Middle frontal gyrus (tissue), 1 donor: ENCODE measurements at regions not wholly inside any gene's neighbourhood (a gene's known extent, or its start where the extent isn't known, plus 50 kb on each side); places are given as distances from the start of the nearest gene placed in this dataset.
"Not testable (repeated sequence)": the region's sequence is repeated elsewhere in the genome, so short reads cannot be mapped to it uniquely, and the experiment has no call there.

Source experiments
- DNase-seq: peaks from one replicate; pipeline ENCODE4 v3.0.0-alpha.2; 2015; ENCODE audit warnings: low spot score; ENCODE audit errors: extremely low spot score

DNA sequence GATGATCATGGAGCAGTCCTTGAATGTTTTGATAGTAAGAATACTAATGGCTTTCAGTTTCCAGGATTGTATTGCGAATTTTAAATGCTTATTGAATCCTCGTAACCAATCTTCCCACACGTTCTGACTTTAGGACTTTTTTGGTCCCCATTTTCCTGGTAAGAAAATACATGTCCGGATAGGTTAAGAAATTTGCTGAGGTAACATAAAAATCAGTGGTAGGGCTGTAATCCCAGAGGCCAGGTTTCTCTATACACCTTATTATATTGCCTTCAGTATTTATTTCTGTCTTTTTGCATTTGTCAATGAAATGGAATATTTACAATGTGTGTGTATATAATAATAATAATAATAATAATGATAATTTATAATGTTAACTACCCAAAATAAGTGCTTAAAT lies 603.2 kb downstream of the TMEM182 start:
- DNase-seq: no peak

DNA sequence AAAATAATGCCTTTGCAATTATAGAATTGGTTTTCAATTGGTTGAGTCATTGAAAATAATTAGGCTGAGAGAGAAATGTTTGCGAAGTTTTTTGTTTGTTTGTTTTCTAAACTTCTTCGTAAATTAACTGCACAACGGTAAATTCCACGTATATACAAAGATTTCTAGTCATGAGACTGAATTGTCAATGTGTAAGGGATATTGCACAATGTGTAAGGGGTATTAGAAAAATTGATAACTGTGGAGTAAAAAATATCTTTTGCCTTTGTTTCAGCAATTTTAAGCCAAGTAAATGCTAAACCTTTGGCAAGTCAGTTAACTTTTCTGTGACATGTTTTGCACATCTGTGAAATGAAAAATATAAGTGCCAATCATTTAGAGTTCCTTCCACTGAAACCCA lies 606.0 kb downstream of the TMEM182 start:
- DNase-seq: no peak

DNA sequence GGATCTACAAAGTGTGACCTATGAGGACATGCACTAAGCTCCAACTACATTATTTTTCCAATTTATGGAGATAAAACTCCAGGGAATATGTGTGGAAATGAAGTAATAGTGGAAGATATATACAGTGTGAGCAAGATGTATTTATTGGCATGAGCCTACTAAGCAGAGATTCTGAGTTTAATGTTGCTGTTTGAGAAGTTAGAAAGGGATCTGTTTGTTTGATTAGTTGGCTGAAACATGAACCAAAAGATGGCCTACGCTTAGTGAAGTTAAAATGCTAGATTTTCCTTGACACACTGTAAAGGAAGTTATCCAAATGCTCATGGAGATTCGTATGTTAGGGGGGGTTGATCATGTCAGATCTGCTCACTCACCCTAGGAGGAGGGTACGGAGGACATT lies 621.7 kb downstream of the TMEM182 start:
- no peak for DNase-seq

DNA sequence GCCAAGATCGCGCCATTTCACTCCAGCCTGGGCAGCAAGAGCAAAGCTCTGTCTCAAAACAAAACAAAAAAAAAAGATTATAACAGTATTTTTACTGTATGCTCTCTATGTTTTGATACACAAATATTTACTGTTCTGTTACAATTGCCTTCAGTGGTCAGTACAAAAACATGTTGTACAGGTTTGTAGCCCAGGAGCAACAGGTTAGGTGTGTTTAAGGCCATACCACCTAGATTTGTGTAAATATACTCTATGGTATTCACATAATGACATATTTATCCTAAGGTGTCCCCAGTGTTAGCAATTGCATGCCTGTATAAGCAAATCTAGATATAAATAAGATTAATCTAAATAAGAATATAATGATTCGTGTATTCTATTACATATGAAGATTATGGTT lies 625.0 kb downstream of the TMEM182 start:
- no peak for DNase-seq

- no peak for DNase-seq
Observed at GRCh38 chr2:103387888-103388287, 626.1 kb downstream of the TMEM182 start.

DNA sequence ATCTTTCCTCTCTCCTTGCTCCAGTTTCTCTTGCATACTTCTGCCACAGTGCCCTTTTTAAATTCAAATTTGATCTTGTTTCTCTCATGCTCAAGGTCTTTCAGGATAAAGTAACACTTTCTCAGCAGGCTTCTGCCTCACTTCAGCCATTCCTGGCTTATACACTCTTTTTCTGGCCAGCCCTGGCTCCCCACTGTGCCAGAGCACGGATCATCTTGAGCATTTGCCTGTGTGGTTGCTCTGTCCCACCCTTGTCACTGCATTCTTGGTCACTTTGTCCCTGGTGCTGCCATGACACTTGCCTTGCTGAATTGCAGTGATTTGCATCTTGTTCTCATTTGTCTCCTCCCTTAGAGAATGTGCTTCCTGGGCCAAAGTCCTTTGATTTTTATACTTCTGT lies 634.3 kb downstream of the TMEM182 start:
- no peak for DNase-seq

GRCh38 chr2:103401621-103402020 lies 639.8 kb downstream of the TMEM182 start:
- no peak for DNase-seq

DNA sequence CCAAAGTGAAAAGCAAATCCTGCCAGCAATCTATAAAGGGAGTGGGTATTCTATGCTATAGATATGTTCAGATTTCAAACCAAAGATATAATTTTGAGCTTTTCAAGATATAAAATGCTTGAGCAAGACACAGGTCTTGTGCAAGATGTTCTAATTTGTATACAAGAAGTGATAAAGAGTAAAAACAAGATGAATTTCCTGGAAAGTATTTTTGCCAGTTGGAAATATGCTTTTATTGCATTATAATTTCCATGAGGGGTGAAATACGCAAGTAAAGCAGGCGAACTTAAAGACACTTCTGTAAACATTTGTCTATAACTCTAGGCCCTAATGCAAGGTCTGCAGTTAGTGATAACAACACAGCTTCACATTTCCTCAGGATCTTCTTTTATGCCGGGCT lies 640.5 kb downstream of the TMEM182 start:
- no peak for DNase-seq

- DNase-seq: no peak
Observed at GRCh38 chr2:103402944-103403343, 641.1 kb downstream of the TMEM182 start.

DNA sequence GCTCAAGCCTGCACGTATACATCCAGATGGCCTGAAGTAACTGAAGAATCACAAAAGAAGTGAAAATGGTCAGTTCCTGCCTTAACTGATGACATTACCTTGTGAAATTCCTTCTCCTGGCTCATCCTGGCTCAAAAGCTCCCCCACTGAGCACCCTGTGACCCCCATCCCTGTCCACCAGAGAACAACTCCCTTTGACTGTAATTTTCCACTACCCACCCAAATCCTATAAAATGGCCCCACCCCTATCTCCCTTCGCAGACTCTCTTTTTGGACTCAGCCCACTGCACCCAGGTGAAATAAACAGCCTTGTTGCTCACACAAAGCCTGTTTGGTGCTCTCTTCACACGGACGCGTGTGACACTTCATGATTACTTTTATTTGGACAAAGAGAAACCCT lies 641.6 kb downstream of the TMEM182 start:
- DNase-seq: not testable (repeated sequence)

- no peak for DNase-seq
Observed at GRCh38 chr2:103410221-103410620, 648.4 kb downstream of the TMEM182 start.

- no peak for DNase-seq
Observed at GRCh38 chr2:103419506-103419905, 657.7 kb downstream of the TMEM182 start.

GRCh38 chr2:103423100-103423499 lies 661.3 kb downstream of the TMEM182 start:
- DNase-seq: no peak

DNA sequence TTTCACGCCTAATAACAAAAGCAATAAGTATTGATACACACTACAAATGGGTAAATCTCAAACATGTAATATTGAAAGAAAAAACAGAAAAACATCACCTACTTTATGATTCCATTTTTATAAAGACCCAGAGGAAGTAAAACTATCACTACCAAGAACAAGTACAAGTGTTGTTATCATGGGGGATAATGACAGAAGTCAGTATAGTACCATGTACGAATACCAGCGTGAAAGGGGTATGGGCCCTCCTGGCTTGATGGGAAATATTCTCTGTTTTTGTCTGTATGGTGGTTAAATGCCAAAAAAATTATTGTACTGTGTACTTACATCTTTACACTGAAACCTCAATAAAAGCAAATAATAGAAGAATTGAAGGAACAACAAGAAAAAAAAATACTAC lies 665.7 kb downstream of the TMEM182 start:
- DNase-seq: no peak

DNA sequence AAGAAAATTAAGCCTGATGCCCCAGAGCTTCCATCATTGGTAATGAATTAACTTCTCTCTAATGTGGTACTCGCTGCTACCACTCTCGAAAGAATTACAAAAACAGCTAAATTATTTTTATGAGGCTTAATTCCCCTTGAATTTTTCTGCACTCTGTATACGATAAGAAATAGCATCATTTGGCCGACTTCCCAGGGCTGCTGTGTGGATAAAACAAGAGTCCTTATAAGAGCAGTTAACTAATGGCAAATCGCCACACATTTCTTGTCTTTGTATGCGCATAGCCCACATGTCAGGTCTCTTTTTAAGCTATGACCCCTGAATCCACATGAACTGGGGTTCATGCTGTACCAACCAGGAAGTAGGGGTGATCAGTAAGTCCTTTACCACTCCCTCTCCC lies 668.4 kb downstream of the TMEM182 start:
- no peak for DNase-seq

- no peak for DNase-seq
Observed at GRCh38 chr2:103435010-103435409, 673.2 kb downstream of the TMEM182 start.

DNA sequence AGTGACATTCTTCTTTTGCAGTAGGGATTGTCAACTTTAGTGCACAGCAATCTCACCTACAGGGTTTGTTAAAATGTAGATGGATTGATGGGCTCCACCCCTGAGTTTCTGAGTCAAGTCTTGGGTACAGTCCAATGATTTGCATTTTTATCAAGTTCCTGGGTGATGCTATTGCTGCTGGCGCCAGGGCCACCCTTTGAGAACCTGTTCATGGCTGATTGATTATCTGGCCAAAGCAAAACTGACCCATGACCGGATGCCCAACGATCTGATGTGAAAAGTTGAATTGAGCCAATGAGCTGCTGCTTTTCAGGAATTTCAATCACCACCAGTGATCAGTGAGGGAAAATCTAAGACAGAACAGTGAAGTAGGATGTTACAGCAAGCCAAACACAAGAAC lies 675.3 kb downstream of the TMEM182 start:
- DNase-seq: no peak

DNA sequence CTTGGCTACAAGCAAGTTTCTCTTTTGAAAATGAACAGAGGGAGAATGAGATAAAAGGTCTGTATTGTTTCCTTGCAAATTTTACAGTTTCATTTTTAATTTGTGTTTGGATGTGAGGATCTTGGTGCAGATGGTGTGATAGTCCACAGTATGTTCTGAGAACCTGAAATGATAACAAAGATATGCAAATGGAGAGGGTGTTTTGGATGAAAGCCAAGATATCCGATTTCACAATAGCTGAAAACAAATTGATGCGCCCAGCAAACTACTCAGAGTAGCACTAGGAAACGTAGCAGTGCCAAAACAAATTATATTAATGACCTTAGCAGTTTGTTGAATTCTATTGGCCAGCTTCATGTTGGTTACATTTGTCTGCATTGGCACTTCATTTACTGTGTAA lies 683.5 kb downstream of the TMEM182 start:
- DNase-seq: no peak

DNA sequence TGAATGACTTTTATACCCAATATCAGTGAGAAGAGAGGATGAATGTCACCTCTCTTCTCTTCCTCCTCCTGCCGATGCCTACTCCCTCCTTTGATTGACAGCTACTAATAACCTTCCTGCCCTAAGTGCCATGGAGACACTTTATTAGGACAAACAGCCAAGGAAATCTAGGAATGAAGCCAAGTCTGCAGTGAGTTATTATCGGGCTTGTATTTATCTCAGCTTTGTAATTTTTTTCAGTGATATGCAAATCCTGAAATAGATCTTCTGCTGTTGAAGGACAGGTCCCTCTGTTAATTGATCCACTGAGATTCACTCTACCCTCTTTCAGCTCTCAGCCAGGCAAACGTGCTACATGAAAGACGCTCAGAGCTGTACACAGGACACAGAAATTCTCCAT lies 686.7 kb downstream of the TMEM182 start:
- no peak for DNase-seq

GRCh38 chr2:103451283-103451682 lies 689.5 kb downstream of the TMEM182 start:
- DNase-seq: no peak

DNA sequence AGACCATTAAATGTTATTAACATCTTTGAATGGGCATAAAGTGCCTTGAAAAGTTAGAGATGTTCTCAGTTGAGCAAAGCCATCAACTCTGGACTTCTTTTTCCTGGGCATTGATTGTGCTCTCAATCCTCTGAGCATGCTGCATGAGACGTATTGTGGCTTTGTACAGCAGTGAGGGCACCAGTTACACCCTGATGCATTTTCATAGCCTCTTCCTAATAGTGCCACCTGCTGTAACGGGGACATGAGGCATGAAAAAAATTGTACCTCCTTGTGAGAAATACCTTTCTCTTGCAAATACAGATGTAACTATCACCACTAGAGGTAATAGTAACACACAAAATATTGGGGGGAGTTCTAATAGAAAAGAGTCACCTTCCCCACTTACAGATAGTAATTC lies 697.5 kb downstream of the TMEM182 start:
- DNase-seq: no peak

DNA sequence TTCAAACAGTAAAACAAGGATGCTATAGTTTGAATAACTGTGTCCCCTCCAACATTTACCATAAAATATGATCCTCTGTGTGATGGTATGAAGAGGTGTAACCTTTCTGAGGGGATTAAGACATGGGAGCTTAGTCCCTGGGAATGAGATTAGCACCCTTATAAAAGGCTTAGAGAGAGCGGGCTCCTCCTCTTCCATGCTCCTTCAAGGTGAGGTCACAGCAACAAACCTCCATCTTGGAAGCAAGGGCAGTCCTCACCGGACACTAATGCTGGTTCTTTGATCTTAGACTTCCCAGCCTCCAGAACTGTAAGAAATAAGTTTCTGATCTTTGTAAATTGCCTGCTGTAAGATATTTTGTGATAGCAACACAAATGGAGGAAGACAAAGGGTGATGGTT lies 700.3 kb downstream of the TMEM182 start:
- DNase-seq: no peak

DNA sequence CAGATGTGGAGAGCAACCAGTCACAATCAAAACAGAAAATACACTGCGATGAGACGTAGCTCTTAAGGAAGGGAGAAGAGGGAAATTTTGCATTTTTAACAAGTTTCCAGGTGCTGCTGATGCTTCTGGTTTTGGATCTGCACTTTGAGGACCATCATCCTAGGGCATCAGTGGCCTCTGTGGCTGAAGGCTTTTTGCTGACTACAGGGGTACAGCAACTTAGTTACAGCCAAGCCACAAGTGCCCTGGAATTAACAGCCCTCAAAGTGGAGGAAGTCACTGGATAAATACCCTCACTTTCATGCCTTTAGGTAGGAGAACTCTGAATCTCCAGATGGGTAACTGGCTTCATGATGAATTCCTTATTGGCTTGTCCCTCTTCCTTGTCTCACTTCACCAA lies 700.9 kb downstream of the TMEM182 start:
- DNase-seq: no peak

DNA sequence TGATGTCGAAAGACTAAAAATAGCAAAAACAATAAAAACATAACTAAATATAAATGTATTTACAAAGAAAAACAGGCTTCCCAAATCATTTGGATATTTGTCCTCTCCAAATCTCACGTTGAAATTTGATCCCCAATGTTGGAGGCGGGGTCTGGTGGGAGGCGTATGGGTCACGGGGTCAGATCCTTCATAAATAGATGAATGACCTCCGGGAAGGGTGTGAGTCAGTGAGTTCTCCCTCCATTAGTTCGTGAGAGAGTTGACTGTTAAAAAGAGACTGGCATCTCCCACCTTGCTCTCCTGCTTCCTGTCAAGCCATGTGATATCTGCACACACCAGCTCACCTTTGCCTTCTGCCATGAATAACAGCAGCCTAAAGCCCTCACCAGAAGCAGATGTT lies 703.0 kb downstream of the TMEM182 start:
- DNase-seq: no peak

DNA sequence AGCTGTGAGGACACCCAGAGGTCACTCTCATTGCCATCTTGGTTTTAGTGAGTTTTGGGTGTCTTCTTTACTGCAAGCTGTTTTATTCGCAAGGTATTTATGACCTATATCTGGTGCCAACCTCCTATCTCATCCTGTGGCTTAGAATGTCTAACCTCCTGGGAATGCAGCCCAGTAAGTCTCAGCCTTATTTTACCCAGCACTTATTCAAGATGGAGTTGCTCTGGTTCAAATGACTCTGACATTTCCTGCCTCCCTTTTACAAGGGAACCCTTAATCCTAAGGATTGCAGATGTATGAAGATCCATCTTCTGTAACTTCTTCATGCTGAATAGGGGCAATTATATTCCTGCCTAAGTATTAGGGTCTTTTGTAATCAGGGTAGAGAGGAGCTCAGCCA lies 708.0 kb downstream of the TMEM182 start:
- no peak for DNase-seq
